ENCODE measurements at regions not wholly inside any gene's neighbourhood (a gene's known extent, or its start where the extent isn't known, plus 50 kb on each side); places are given as distances from the start of the nearest gene placed in this dataset.
"Not testable (repeated sequence)": the region's sequence is repeated elsewhere in the genome, so short reads cannot be mapped to it uniquely, and the experiment has no call there.

- DNase-seq (ENCODE audit: low spot score) = no peak
Measured at GRCh38 chr13:107819071-107819470, 396.3 kb downstream of the LIG4 start.

- no peak for DNase-seq (ENCODE audit: low spot score)
Measured at GRCh38 chr13:107817647-107818287, 397.6 kb downstream of the LIG4 start.

- DNase-seq (ENCODE audit: low spot score) = no peak
Measured at GRCh38 chr13:107812014-107812412, 403.3 kb downstream of the LIG4 start.

- DNase-seq (ENCODE audit: low spot score) = no peak
Measured at GRCh38 chr13:107811233-107812013, 403.9 kb downstream of the LIG4 start.

GRCh38 chr13:107809125-107809524 is 406.2 kb downstream of the LIG4 start:
- DNase-seq (ENCODE audit: low spot score) = no peak

GRCh38 chr13:107808389-107808788 is 406.9 kb downstream of the LIG4 start:
- DNase-seq (ENCODE audit: low spot score) = no peak

GRCh38 chr13:107807306-107808073 is 407.8 kb downstream of the LIG4 start:
- DNase-seq (ENCODE audit: low spot score) = no peak

- no peak for DNase-seq (ENCODE audit: low spot score)
Measured at GRCh38 chr13:107806726-107807125, 408.6 kb downstream of the LIG4 start.

GRCh38 chr13:107803822-107804495 is 411.4 kb downstream of the LIG4 start:
- DNase-seq (ENCODE audit: low spot score) = no peak

- no peak for DNase-seq (ENCODE audit: low spot score)
Measured at GRCh38 chr13:107801621-107802020, 413.7 kb downstream of the LIG4 start.

- DNase-seq (ENCODE audit: low spot score) = no peak
Measured at GRCh38 chr13:107799001-107799400, 416.3 kb downstream of the LIG4 start.

- no peak for DNase-seq (ENCODE audit: low spot score)
Measured at GRCh38 chr13:107790397-107790796, 424.9 kb downstream of the LIG4 start.

- DNase-seq (ENCODE audit: low spot score) = no peak
Measured at GRCh38 chr13:107788464-107789165, 426.7 kb downstream of the LIG4 start.

GRCh38 chr13:107782646-107783045 is 432.7 kb downstream of the LIG4 start:
- not testable (repeated sequence) for DNase-seq (ENCODE audit: low spot score)

- no peak for DNase-seq (ENCODE audit: low spot score)
Measured at GRCh38 chr13:107778094-107778493, 437.2 kb downstream of the LIG4 start.

GRCh38 chr13:107770541-107770940 is 444.8 kb downstream of the LIG4 start:
- DNase-seq (ENCODE audit: low spot score) = no peak

GRCh38 chr13:107767119-107767518 is 448.2 kb downstream of the LIG4 start:
- DNase-seq (ENCODE audit: low spot score) = no peak

- no peak for DNase-seq (ENCODE audit: low spot score)
Measured at GRCh38 chr13:107765724-107766401, 449.5 kb downstream of the LIG4 start.

GRCh38 chr13:107764046-107764445 is 451.3 kb downstream of the LIG4 start:
- no peak for DNase-seq (ENCODE audit: low spot score)

GRCh38 chr13:107753748-107754147 is 461.6 kb downstream of the LIG4 start:
- no peak for DNase-seq (ENCODE audit: low spot score)

- DNase-seq (ENCODE audit: low spot score) = no peak
Measured at GRCh38 chr13:107753291-107753690, 462.0 kb downstream of the LIG4 start.

Data from AG20443 (cell line).